Panc1 (cell line): ENCODE measurements at regions not wholly inside any gene's neighbourhood (a gene's known extent, or its start where the extent isn't known, plus 50 kb on each side); places are given as distances from the start of the nearest gene placed in this dataset.

Experiments
- ATAC-seq: fragments of 200-7000 bp; cut with Tn5 transposase; 2 replicates; pipeline ENCODE4 v1.9.1; 2020; ENCODE audit warnings: mild to moderate bottlenecking, moderate library complexity
- BruUV-seq: library from RNA; stranded (reverse); fragments of 400-500 nt; replicated peaks from 2 replicates; lab custom pipeline; 2021; lab: Mats Ljungman, UMichigan
- CTCF ChIA-PET: fragments of 300-600 bp; sonication (Branson Sonifier 250); formaldehyde crosslinking; loops from one replicate; lab custom pipeline; 2022; ENCODE audit warnings: antibody characterized with exemption; lab: Charles Lee
- POLR2A ChIA-PET: fragments of 300-600 bp; sonication (Branson Sonifier 250); formaldehyde crosslinking; loops from one replicate; lab custom pipeline; 2022; ENCODE audit warnings: antibody characterized with exemption; lab: Charles Lee
- DNase-seq: peaks from one replicate; pipeline ENCODE4 v3.0.0-alpha.2; 2010; ENCODE audit warnings: low read depth, low spot score
- H3K27ac ChIP-seq: 2 replicates; pipeline ENCODE4 v1.5.1; 2011; ENCODE audit warnings: mild to moderate bottlenecking, low read length, inconsistent platforms
- H3K27me3 ChIP-seq: fragments of 200-500 bp; sonication (Bioruptor generic); 2 replicates; pipeline ENCODE4 v1.6.0; 2014; ENCODE audit warnings: low read length, inconsistent platforms; ENCODE audit not compliant: control insufficient read depth, insufficient read depth
- H3K36me3 ChIP-seq: fragments of 200-500 bp; sonication (Bioruptor generic); 2 replicates; pipeline ENCODE4 v1.5.1; 2014; ENCODE audit warnings: inconsistent platforms, mild to moderate bottlenecking, low read length, moderate library complexity; ENCODE audit not compliant: control insufficient read depth, insufficient read depth
- H3K4me1 ChIP-seq: 2 replicates; pipeline ENCODE4 v1.5.1; 2011; ENCODE audit warnings: inconsistent platforms, mild to moderate bottlenecking, low read length, moderate library complexity; ENCODE audit not compliant: control insufficient read depth, insufficient read depth
- H3K4me3 ChIP-seq, 2 experiments: 2 replicates each; pipeline ENCODE4 v1.5.1; 2011 to 2012; ENCODE audit warnings: low read depth in 2 of 2, low read length in 2 of 2, mild to moderate bottlenecking in 2 of 2, inconsistent platforms in 1 of 2, moderate library complexity in 1 of 2
- H3K9me3 ChIP-seq: fragments of 200-500 bp; sonication (Bioruptor generic); 2 replicates; pipeline ENCODE4 v1.5.1; 2014; ENCODE audit warnings: low read depth, mild to moderate bottlenecking, inconsistent platforms, low read length, moderate library complexity; ENCODE audit not compliant: control insufficient read depth, insufficient read depth
- CTCF ChIP-seq: fragments of 450-650 bp; IDR thresholded peaks from 2 replicates; pipeline ENCODE4 v1.5.1; 2017; ENCODE audit warnings: mild to moderate bottlenecking
- POLR2AphosphoS5 ChIP-seq: IDR thresholded peaks from 2 replicates; pipeline ENCODE4 v1.6.1; 2012; ENCODE audit warnings: mild to moderate bottlenecking, low read depth, low read length, moderate library complexity
- REST ChIP-seq, 2 experiments: IDR thresholded peaks; 2 replicates each; pipeline ENCODE4 v1.6.1; 2011 to 2012; ENCODE audit warnings: low read depth in 2 of 2, control low read depth in 1 of 2, low read length in 1 of 2, mild to moderate bottlenecking in 1 of 2, moderate library complexity in 1 of 2; ENCODE audit not compliant: insufficient read depth in 1 of 2
- SIN3A ChIP-seq: IDR thresholded peaks from 2 replicates; pipeline ENCODE4 v1.6.1; 2012; ENCODE audit warnings: low read depth, mild to moderate bottlenecking, low read length, moderate library complexity, borderline replicate concordance; ENCODE audit not compliant: insufficient read depth
- TCF7L2 ChIP-seq: IDR thresholded peaks from 2 replicates; pipeline ENCODE4 v1.6.1; 2011; ENCODE audit warnings: mild to moderate bottlenecking, low read depth, low read length, inconsistent platforms
- in situ Hi-C: cut with HindIII; loops from 2 replicates; pipeline ENCODE4 v1.10.0; 2016; ENCODE audit warnings: low sequenced_read_pairs, low pct_unique_long_range_greater_than_20kb
- intact Hi-C: fragments of 100-400 bp; cut with micrococcal nuclease; formaldehyde crosslinking; loops from one replicate; pipeline ENCODE4 v1.10.0; 2022; ENCODE audit not compliant: unreplicated experiment

GRCh38 chr10:52539463-52539862 lies 225.4 kb downstream of the DKK1 start:
- POLR2A ChIA-PET = no interaction called here

GRCh38 chr10:52540479-52540984 lies 226.5 kb downstream of the DKK1 start:
- ChIA-PET POLR2A (no interaction called here), CTCF (no interaction called here)
- BruUV-seq = no TSS peak
- in situ Hi-C loops = no loop called here
- intact Hi-C loops = no loop called here
- Histone ChIP-seq H3K9me3 (0 out of 2 replicates have a peak, but pooled peaks cover 5% of the 10 kb centered on the region), H3K4me3 (no peak overlapping the region), H3K4me1 (no peaks in the 10 kb centered on the region), H3K27ac (no peak overlapping the region), H3K27me3 (no peaks in the 10 kb centered on the region), H3K36me3 (no peaks in the 10 kb centered on the region)
- TF ChIP-seq POLR2AphosphoS5 (no peak), REST (IDR thresholded peaks at IDR 0.05; ENCODE audit: insufficient read depth in 1 of 2, low read depth in 2 of 2, low read length in 1 of 2) (no peak), TCF7L2 (no peak), SIN3A (no peak), CTCF (no peak)
- DNase-seq (no peak), ATAC-seq (no peak)

More at GRCh38 chr10:52539463-52539862, 225.4 kb downstream of the DKK1 start:
- Histone ChIP-seq H3K9me3 (0 out of 2 replicates have a peak, but pooled peaks cover 5% of the 10 kb centered on the region), H3K27ac (no peak overlapping the region; the same call in 1 of the 2 replicates), H3K4me3 (no peak overlapping the region), H3K4me1 (no peaks in the 10 kb centered on the region), H3K27me3 (no peaks in the 10 kb centered on the region), H3K36me3 (no peaks in the 10 kb centered on the region)
- CTCF ChIA-PET = no interaction called here
- BruUV-seq = no TSS peak
- intact Hi-C loops = no loop called here
- in situ Hi-C loops = no loop called here
- no peak for DNase-seq
- TF ChIP-seq TCF7L2 (no peak), REST (IDR thresholded peaks at IDR 0.05; ENCODE audit: insufficient read depth in 1 of 2, low read depth in 2 of 2, low read length in 1 of 2) (no peak), SIN3A (no peak), CTCF (no peak), POLR2AphosphoS5 (no peak)
- ATAC-seq = no peak
